ENCODE measurements at regions not wholly inside any gene's neighbourhood (a gene's known extent, or its start where the extent isn't known, plus 50 kb on each side); places are given as distances from the start of the nearest gene placed in this dataset.

- TF ChIP-seq CTCF (IDR thresholded peaks at IDR 0.05; ENCODE audit: insufficient read depth, low read length, poor library complexity, severe bottlenecking): no peak
- no peak for TF ChIP-seq EZH2phosphoT487 (conservative IDR thresholded peaks at IDR 0.05; ENCODE audit: low read length)
These were observed 384.9 kb upstream of the PFKP start for GRCh38 chr10:2682491-2682890.

Data from SU-DHL-6 (cell line).